ENCODE measurements at regions not wholly inside any gene's neighbourhood (a gene's known extent, or its start where the extent isn't known, plus 50 kb on each side); places are given as distances from the start of the nearest gene placed in this dataset.
"Not testable (repeated sequence)": the region's sequence is repeated elsewhere in the genome, so short reads cannot be mapped to it uniquely, and the experiment has no call there.

DNA sequence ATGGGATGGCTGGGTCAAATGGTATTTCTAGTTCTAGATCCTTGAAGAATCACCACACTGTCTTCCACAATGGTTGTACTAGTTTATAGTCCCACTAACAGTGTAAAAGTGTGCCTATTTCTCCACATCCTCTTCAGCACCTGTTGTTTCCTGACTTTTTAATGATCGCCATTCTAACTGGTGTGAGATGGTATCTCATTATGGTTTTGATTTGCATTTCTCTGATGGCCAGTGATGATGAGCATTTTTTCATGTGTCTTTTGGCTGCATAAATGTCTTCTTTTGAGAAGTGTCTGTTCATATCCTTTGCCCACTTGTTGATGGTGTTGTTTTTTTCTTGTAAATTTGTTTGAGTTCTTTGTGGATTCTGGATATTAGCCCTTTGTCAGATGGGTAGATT is 121.0 kb upstream of the TUT7 start:
- TF ChIP-seq, protein P1, sequence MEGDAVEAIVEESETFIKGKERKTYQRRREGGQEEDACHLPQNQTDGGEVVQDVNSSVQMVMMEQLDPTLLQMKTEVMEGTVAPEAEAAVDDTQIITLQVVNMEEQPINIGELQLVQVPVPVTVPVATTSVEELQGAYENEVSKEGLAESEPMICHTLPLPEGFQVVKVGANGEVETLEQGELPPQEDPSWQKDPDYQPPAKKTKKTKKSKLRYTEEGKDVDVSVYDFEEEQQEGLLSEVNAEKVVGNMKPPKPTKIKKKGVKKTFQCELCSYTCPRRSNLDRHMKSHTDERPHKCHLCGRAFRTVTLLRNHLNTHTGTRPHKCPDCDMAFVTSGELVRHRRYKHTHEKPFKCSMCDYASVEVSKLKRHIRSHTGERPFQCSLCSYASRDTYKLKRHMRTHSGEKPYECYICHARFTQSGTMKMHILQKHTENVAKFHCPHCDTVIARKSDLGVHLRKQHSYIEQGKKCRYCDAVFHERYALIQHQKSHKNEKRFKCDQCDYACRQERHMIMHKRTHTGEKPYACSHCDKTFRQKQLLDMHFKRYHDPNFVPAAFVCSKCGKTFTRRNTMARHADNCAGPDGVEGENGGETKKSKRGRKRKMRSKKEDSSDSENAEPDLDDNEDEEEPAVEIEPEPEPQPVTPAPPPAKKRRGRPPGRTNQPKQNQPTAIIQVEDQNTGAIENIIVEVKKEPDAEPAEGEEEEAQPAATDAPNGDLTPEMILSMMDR (IDR thresholded peaks at IDR 0.05; ENCODE audit: insufficient read depth, low read length, poor library complexity, severe bottlenecking), result not testable (repeated sequence)
- TF ChIP-seq EZH2phosphoT487 (conservative IDR thresholded peaks at IDR 0.05; ENCODE audit: low read length), result not testable (repeated sequence)
